Caco-2 (cell line): ENCODE measurements at regions not wholly inside any gene's neighbourhood (a gene's known extent, or its start where the extent isn't known, plus 50 kb on each side); places are given as distances from the start of the nearest gene placed in this dataset.

ENCODE experiments used
- BruUV-seq: library from RNA; stranded (reverse); fragments of 400-500 nt; replicated peaks from 2 replicates; lab custom pipeline; 2021; lab: Mats Ljungman, UMichigan
- CTCF ChIA-PET: fragments of 300-600 bp; sonication (Branson Sonifier 250); formaldehyde crosslinking; loops from one replicate; lab custom pipeline; 2022; ENCODE audit warnings: antibody characterized with exemption; lab: Charles Lee
- POLR2A ChIA-PET: fragments of 300-600 bp; sonication (Branson Sonifier 250); formaldehyde crosslinking; loops from one replicate; lab custom pipeline; 2022; ENCODE audit warnings: antibody characterized with exemption; lab: Charles Lee
- DNase-seq, 2 experiments: peaks; one replicate each; pipeline versions ENCODE4 v3.0.0 to v3.0.0-alpha.2; 2020 to 2022
- H3K27me3 ChIP-seq: replicated peaks from 2 replicates; pipeline ENCODE4 v1.6.0; 2011; ENCODE audit warnings: low read length; ENCODE audit not compliant: control insufficient read depth, insufficient read depth
- H3K36me3 ChIP-seq: 2 replicates; pipeline ENCODE4 v1.5.1; 2011; ENCODE audit warnings: low read length; ENCODE audit not compliant: control insufficient read depth, insufficient read depth
- H3K4me1 ChIP-seq: fragments of 250-450 bp; sonication (Bioruptor Pico); 2 replicates; pipeline ENCODE4 v1.5.1; 2020; ENCODE audit warnings: mild to moderate bottlenecking
- H3K4me3 ChIP-seq: 2 replicates; pipeline ENCODE4 v1.5.1; 2011; ENCODE audit warnings: low read depth, mild to moderate bottlenecking, control low read depth, low read length
- H3K9me3 ChIP-seq: fragments of 250-450 bp; sonication (Bioruptor Pico); 2 replicates; pipeline ENCODE4 v1.5.1; 2020; ENCODE audit warnings: mild to moderate bottlenecking, moderate library complexity
- H3K27ac Mint-ChIP-seq: one replicate; pipeline ENCODE4 v1.8.0; 2022; ENCODE audit warnings: mixed read lengths; ENCODE audit not compliant: unreplicated experiment
- H3K27me3 Mint-ChIP-seq: one replicate; pipeline ENCODE4 v1.8.0; 2022; ENCODE audit warnings: mixed read lengths; ENCODE audit not compliant: insufficient read depth, unreplicated experiment
- H3K36me3 Mint-ChIP-seq: one replicate; pipeline ENCODE4 v1.8.0; 2022; ENCODE audit warnings: mild to moderate bottlenecking, mixed read lengths; ENCODE audit not compliant: insufficient read depth, unreplicated experiment
- H3K4me1 Mint-ChIP-seq: one replicate; pipeline ENCODE4 v1.8.0; 2022; ENCODE audit warnings: low read depth, mixed read lengths; ENCODE audit not compliant: unreplicated experiment
- H3K4me3 Mint-ChIP-seq: one replicate; pipeline ENCODE4 v1.8.0; 2022; ENCODE audit warnings: mild to moderate bottlenecking, moderate library complexity, mixed read lengths; ENCODE audit not compliant: unreplicated experiment
- H3K9me3 Mint-ChIP-seq: one replicate; pipeline ENCODE4 v1.8.0; 2022; ENCODE audit warnings: mixed read lengths; ENCODE audit not compliant: unreplicated experiment
- intact Hi-C: fragments of 100-400 bp; cut with micrococcal nuclease; formaldehyde crosslinking; loops from one replicate; pipeline ENCODE4 v1.10.0; 2022; ENCODE audit not compliant: unreplicated experiment
- TF ChIP-seq, protein P1 (sequence below), 2 experiments: fragments of 200-600 bp in 1 of 2; IDR thresholded peaks; 1 replicate in 1 of 2; 2 replicates in 1 of 2; pipeline versions ENCODE4 v1.5.1 to v1.8.0; 2011 to 2022; ENCODE audit warnings: antibody characterized with exemption in 1 of 2, control low read depth in 1 of 2, inconsistent platforms in 1 of 2, low read depth in 1 of 2, low read length in 1 of 2, mild to moderate bottlenecking in 1 of 2, moderate library complexity in 1 of 2; ENCODE audit not compliant: insufficient read depth in 1 of 2, severe bottlenecking in 1 of 2, unreplicated experiment in 1 of 2

DNA sequence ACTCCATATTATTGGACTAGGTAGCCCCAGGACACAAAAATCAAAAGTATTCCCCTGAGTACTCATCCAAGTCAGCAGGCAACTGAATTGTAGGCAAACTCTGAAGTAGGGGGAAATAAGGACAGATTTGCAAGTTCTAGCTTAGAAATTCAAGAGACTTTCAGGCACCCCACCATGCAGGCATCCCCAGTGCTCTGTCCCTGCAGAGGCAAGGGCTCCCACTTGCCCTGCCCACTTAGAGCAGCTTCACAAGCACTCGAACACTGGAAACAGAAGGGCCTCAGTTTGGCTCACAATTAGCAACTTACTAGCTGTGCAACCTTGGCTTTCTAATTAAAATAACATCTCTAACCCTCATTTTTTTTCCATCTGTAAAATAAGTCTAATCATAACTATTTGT is 209.2 kb downstream of the C7orf25 start:
- CTCF ChIA-PET, result no interaction called here
- no peak for DNase-seq
- no TSS peak for BruUV-seq
- Mint-ChIP-seq H3K36me3 (no peaks in the 10 kb centered on the region), H3K4me1 (no peaks in the 10 kb centered on the region), H3K27me3 (peaks cover 6% of the 10 kb centered on the region), H3K9me3 (no peaks in the 10 kb centered on the region), H3K27ac (no peak overlapping the region), H3K4me3 (no peak overlapping the region)
- intact Hi-C loops, result no loop called here
- Histone ChIP-seq H3K4me1 (no peaks in the 10 kb centered on the region), H3K4me3 (no peak overlapping the region), H3K9me3 (no peaks in the 10 kb centered on the region; the same call in 1 of the 2 replicates), H3K27me3 (no peaks in the 10 kb centered on the region; the same call in 1 of the 2 replicates), H3K36me3 (no peaks in the 10 kb centered on the region)
- TF ChIP-seq, protein P1, sequence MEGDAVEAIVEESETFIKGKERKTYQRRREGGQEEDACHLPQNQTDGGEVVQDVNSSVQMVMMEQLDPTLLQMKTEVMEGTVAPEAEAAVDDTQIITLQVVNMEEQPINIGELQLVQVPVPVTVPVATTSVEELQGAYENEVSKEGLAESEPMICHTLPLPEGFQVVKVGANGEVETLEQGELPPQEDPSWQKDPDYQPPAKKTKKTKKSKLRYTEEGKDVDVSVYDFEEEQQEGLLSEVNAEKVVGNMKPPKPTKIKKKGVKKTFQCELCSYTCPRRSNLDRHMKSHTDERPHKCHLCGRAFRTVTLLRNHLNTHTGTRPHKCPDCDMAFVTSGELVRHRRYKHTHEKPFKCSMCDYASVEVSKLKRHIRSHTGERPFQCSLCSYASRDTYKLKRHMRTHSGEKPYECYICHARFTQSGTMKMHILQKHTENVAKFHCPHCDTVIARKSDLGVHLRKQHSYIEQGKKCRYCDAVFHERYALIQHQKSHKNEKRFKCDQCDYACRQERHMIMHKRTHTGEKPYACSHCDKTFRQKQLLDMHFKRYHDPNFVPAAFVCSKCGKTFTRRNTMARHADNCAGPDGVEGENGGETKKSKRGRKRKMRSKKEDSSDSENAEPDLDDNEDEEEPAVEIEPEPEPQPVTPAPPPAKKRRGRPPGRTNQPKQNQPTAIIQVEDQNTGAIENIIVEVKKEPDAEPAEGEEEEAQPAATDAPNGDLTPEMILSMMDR (IDR thresholded peaks at IDR 0.05; ENCODE audit: insufficient read depth in 1 of 2, low read depth in 1 of 2, low read length in 1 of 2, severe bottlenecking in 1 of 2, unreplicated experiment in 1 of 2), result no peak
- POLR2A ChIA-PET, result no interaction called here

DNA sequence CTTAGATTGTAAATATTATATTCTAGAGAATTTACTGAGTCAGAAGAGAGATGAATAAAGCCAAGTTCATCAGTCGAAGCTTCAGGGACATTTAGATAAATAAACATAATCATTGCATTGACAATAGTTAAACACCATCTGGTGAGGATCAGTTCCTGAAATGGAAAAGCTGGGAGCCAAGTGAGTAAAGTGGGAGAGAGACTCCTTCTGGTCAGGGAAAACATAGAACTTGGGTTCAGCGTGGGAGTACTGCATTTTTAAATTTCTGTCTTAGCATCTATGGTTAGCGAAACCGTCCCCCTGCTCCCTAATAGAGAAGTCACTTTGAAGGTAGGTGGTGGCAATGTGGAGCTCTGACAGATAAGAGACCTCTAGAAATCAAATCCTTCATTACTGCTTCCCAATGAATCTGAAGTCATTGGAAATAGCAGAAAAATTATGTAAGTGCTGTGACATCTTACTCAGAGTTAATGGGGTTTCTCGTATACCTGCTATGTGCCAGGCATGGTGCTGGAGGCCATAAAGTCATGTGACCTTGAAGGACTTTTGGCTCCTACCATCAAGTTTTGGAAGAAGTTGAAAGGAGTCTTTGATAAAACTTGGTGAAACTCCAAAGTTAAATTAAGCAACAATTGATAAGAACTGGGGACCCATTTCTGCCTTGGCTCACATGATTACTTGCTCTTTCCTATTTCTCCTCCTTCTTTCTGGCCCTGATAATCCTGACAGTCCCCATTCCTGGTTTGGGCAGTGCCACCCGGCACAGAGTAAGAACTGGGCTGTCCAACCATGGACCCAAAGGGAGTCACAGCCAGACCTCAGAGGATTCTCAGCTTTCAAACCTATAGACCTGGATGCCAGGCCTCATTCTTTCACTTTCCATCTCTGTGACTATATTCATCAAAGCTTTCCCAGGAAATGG is 211.2 kb downstream of the C7orf25 start:
- H3K36me3 ChIP-seq, result no peaks in the 10 kb centered on the region
- ChIA-PET CTCF (no interaction called here), POLR2A (no interaction called here)
- H3K4me1 ChIP-seq, result no peaks in the 10 kb centered on the region
- Mint-ChIP-seq H3K27me3 (peaks cover 8% of the 10 kb centered on the region), H3K4me3 (no peak overlapping the region), H3K36me3 (no peaks in the 10 kb centered on the region), H3K4me1 (no peaks in the 10 kb centered on the region), H3K27ac (no peak overlapping the region), H3K9me3 (no peaks in the 10 kb centered on the region)
- intact Hi-C loops, result no loop called here
- no peak overlapping the region for H3K4me3 ChIP-seq
- H3K27me3 ChIP-seq, result no peaks in the 10 kb centered on the region; the same call in 1 of the 2 replicates
- TF ChIP-seq, protein P1 (IDR thresholded peaks at IDR 0.05; ENCODE audit: insufficient read depth in 1 of 2, low read depth in 1 of 2, low read length in 1 of 2, severe bottlenecking in 1 of 2, unreplicated experiment in 1 of 2), result no peak
- H3K9me3 ChIP-seq, result no peaks in the 10 kb centered on the region
- DNase-seq, result no peak
- BruUV-seq, result no TSS peak

DNA sequence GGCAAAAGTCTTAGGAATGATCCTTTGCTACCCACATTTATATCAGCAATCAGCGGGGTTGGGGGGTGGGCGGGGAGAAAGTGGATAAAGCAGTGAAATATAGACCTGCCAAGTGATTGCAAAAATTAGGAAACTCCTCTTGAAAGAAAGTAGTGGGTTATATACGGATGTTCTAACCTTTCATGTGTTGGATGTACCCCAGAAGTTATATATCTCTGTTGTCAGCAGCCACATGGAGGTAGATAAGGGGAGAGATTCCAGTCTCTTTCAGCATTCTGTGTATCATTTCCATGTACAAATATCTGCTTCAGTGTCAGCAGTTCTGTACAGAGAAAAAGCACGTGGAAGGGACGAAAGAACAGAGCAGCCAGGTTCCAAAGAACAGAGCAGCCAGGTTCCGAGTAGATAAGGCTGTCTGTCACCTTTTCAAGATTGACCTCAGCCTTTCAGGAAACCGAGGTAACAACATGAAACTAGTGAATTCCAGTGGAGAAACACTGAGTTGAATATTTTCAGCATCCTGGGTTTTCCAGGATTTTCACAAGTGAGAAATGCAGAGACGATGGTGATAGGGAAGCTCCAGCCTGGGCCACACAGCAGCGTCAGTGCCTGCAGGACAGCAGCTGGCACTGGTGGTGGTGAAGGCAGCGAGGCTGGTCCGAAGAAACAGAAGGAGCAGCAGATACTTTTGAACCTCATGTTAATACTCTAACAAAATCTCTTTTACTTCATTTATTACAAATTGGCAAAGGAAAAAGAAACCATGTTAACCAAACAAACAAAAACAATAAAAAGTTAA is 212.3 kb downstream of the C7orf25 start:
- Mint-ChIP-seq H3K27ac (no peak overlapping the region), H3K4me1 (no peaks in the 10 kb centered on the region)
- CTCF ChIA-PET, result no interaction called here

More for the DNA sequence above, 212.3 kb downstream of the C7orf25 start:
- peaks cover 8% of the 10 kb centered on the region for H3K27me3 Mint-ChIP-seq
- intact Hi-C loops, result loop anchor here (10.0 kb wide), 1 partner anchor 145 kb away; no protein-coding TSS in a partner anchor
- H3K36me3 Mint-ChIP-seq, result no peaks in the 10 kb centered on the region
- Histone ChIP-seq H3K4me3 (no peak overlapping the region), H3K36me3 (no peaks in the 10 kb centered on the region), H3K27me3 (no peaks in the 10 kb centered on the region; the same call in 1 of the 2 replicates), H3K9me3 (no peaks in the 10 kb centered on the region), H3K4me1 (no peaks in the 10 kb centered on the region)
- no peaks in the 10 kb centered on the region for H3K9me3 Mint-ChIP-seq
- BruUV-seq, result no TSS peak
- POLR2A ChIA-PET, result no interaction called here
- TF ChIP-seq, protein P1 (IDR thresholded peaks at IDR 0.05; ENCODE audit: insufficient read depth in 1 of 2, low read depth in 1 of 2, low read length in 1 of 2, severe bottlenecking in 1 of 2, unreplicated experiment in 1 of 2), result no peak
- no peak for DNase-seq
- H3K4me3 Mint-ChIP-seq, result no peak overlapping the region
